GM12801 (cell line): ENCODE measurements at regions not wholly inside any gene's neighbourhood (a gene's known extent, or its start where the extent isn't known, plus 50 kb on each side); places are given as distances from the start of the nearest gene placed in this dataset.

Experiments
- CTCF ChIP-seq: IDR thresholded peaks from one replicate; pipeline ENCODE4 v1.5.1; 2011; ENCODE audit warnings: control low read depth; ENCODE audit not compliant: insufficient read length; ENCODE audit errors: extremely low read depth

GRCh38 chr4:38255572-38255971 is 295.4 kb downstream of the PTTG2 start:
- no peak for TF ChIP-seq CTCF

- TF ChIP-seq CTCF = no peak
Measured at GRCh38 chr4:38266616-38267015, 306.4 kb downstream of the PTTG2 start.

- TF ChIP-seq CTCF = no peak
Measured at GRCh38 chr4:38268108-38268820, 308.1 kb downstream of the PTTG2 start.

GRCh38 chr4:38268837-38269236 is 308.6 kb downstream of the PTTG2 start:
- no peak for TF ChIP-seq CTCF

GRCh38 chr4:38273407-38273806 is 313.2 kb downstream of the PTTG2 start:
- TF ChIP-seq CTCF = no peak

- no peak for TF ChIP-seq CTCF
Measured at GRCh38 chr4:38275331-38276100, 315.3 kb downstream of the PTTG2 start.

- no peak for TF ChIP-seq CTCF
Measured at GRCh38 chr4:38278255-38278654, 318.1 kb downstream of the PTTG2 start.
